ENCODE measurements at regions not wholly inside any gene's neighbourhood (a gene's known extent, or its start where the extent isn't known, plus 50 kb on each side); places are given as distances from the start of the nearest gene placed in this dataset.

DNA sequence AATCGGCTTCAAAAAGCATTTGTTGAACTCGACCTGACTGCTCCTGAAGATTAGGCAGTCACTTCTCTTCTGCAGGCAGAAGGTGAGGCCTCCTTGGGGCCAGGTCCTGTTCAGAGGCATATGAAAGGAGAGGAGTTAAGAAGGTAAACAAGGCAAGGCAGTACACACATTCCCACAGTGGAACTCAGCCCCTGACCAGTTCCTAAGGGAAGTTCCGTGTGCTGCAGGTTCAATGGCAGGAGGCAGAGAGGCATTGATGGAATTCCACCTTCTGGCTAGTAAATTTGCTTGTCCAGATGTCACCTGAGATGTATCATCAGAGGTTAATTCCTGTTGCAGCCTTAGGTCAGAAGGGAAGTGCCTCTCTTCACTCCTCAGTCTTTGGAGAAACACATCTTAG, 337.0 kb upstream of the MTNR1B start (continued):
- TF ChIP-seq, protein P1, sequence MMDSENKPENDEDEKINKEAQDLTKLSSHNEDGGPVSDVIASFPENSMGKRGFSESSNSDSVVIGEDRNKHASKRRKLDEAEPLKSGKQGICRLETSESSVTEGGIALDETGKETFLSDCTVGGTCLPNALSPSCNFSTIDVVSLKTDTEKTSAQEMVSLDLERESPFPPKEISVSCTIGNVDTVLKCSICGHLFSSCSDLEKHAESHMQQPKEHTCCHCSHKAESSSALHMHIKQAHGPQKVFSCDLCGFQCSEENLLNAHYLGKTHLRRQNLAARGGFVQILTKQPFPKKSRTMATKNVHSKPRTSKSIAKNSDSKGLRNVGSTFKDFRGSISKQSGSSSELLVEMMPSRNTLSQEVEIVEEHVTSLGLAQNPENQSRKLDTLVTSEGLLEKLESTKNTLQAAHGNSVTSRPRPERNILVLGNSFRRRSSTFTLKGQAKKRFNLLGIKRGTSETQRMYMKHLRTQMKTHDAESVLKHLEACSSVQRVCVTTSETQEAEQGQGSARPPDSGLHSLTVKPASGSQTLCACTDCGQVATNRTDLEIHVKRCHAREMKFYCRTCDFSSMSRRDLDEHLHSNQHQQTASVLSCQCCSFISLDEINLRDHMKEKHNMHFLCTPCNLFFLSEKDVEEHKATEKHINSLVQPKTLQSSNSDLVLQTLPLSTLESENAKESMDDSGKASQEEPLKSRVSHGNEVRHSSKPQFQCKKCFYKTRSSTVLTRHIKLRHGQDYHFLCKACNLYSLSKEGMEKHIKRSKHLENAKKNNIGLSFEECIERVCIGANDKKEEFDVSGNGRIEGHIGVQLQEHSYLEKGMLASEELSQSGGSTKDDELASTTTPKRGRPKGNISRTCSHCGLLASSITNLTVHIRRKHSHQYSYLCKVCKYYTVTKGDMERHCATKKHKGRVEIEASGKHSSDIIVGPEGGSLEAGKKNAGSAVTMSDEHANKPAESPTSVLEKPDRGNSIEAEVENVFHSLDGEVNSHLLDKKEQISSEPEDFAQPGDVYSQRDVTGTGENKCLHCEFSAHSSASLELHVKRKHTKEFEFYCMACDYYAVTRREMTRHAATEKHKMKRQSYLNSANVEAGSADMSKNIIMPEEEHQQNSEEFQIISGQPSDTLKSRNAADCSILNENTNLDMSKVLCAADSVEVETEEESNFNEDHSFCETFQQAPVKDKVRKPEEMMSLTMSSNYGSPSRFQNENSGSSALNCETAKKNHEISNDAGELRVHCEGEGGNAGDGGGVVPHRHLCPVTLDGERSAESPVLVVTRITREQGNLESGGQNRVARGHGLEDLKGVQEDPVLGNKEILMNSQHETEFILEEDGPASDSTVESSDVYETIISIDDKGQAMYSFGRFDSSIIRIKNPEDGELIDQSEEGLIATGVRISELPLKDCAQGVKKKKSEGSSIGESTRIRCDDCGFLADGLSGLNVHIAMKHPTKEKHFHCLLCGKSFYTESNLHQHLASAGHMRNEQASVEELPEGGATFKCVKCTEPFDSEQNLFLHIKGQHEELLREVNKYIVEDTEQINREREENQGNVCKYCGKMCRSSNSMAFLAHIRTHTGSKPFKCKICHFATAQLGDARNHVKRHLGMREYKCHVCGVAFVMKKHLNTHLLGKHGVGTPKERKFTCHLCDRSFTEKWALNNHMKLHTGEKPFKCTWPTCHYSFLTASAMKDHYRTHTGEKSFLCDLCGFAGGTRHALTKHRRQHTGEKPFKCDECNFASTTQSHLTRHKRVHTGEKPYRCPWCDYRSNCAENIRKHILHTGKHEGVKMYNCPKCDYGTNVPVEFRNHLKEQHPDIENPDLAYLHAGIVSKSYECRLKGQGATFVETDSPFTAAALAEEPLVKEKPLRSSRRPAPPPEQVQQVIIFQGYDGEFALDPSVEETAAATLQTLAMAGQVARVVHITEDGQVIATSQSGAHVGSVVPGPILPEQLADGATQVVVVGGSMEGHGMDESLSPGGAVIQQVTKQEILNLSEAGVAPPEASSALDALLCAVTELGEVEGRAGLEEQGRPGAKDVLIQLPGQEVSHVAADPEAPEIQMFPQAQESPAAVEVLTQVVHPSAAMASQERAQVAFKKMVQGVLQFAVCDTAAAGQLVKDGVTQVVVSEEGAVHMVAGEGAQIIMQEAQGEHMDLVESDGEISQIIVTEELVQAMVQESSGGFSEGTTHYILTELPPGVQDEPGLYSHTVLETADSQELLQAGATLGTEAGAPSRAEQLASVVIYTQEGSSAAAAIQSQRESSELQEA (IDR thresholded peaks at IDR 0.05; ENCODE audit: low read depth), result no peak
- TF ChIP-seq, protein P2, sequence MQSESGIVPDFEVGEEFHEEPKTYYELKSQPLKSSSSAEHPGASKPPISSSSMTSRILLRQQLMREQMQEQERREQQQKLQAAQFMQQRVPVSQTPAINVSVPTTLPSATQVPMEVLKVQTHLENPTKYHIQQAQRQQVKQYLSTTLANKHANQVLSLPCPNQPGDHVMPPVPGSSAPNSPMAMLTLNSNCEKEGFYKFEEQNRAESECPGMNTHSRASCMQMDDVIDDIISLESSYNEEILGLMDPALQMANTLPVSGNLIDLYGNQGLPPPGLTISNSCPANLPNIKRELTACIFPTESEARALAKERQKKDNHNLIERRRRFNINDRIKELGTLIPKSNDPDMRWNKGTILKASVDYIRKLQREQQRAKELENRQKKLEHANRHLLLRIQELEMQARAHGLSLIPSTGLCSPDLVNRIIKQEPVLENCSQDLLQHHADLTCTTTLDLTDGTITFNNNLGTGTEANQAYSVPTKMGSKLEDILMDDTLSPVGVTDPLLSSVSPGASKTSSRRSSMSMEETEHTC (IDR thresholded peaks at IDR 0.05), result no peak
- TF ChIP-seq, protein P3, sequence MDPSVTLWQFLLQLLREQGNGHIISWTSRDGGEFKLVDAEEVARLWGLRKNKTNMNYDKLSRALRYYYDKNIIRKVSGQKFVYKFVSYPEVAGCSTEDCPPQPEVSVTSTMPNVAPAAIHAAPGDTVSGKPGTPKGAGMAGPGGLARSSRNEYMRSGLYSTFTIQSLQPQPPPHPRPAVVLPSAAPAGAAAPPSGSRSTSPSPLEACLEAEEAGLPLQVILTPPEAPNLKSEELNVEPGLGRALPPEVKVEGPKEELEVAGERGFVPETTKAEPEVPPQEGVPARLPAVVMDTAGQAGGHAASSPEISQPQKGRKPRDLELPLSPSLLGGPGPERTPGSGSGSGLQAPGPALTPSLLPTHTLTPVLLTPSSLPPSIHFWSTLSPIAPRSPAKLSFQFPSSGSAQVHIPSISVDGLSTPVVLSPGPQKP (CRISPR knock-in tag; IDR thresholded peaks at IDR 0.05), result no peak
- TF ChIP-seq, protein P4, sequence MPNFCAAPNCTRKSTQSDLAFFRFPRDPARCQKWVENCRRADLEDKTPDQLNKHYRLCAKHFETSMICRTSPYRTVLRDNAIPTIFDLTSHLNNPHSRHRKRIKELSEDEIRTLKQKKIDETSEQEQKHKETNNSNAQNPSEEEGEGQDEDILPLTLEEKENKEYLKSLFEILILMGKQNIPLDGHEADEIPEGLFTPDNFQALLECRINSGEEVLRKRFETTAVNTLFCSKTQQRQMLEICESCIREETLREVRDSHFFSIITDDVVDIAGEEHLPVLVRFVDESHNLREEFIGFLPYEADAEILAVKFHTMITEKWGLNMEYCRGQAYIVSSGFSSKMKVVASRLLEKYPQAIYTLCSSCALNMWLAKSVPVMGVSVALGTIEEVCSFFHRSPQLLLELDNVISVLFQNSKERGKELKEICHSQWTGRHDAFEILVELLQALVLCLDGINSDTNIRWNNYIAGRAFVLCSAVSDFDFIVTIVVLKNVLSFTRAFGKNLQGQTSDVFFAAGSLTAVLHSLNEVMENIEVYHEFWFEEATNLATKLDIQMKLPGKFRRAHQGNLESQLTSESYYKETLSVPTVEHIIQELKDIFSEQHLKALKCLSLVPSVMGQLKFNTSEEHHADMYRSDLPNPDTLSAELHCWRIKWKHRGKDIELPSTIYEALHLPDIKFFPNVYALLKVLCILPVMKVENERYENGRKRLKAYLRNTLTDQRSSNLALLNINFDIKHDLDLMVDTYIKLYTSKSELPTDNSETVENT (CRISPR knock-in tag; IDR thresholded peaks at IDR 0.05), result no peak
- TF ChIP-seq KDM4B (IDR thresholded peaks at IDR 0.05; ENCODE audit: borderline replicate concordance in 2 of 2, low read depth in 1 of 2) (no peak), JUND (IDR thresholded peaks at IDR 0.05; ENCODE audit: borderline replicate concordance, low read depth, low read length) (no peak), JUND (tag; IDR thresholded peaks at IDR 0.05; ENCODE audit: borderline replicate concordance, low read depth, low read length) (no peak), ZNF668 (CRISPR knock-in tag; IDR thresholded peaks at IDR 0.05) (no peak), EP400 (IDR thresholded peaks at IDR 0.05) (no peak)
- TF ChIP-seq, protein P5, sequence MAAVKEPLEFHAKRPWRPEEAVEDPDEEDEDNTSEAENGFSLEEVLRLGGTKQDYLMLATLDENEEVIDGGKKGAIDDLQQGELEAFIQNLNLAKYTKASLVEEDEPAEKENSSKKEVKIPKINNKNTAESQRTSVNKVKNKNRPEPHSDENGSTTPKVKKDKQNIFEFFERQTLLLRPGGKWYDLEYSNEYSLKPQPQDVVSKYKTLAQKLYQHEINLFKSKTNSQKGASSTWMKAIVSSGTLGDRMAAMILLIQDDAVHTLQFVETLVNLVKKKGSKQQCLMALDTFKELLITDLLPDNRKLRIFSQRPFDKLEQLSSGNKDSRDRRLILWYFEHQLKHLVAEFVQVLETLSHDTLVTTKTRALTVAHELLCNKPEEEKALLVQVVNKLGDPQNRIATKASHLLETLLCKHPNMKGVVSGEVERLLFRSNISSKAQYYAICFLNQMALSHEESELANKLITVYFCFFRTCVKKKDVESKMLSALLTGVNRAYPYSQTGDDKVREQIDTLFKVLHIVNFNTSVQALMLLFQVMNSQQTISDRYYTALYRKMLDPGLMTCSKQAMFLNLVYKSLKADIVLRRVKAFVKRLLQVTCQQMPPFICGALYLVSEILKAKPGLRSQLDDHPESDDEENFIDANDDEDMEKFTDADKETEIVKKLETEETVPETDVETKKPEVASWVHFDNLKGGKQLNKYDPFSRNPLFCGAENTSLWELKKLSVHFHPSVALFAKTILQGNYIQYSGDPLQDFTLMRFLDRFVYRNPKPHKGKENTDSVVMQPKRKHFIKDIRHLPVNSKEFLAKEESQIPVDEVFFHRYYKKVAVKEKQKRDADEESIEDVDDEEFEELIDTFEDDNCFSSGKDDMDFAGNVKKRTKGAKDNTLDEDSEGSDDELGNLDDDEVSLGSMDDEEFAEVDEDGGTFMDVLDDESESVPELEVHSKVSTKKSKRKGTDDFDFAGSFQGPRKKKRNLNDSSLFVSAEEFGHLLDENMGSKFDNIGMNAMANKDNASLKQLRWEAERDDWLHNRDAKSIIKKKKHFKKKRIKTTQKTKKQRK (IDR thresholded peaks at IDR 0.05; ENCODE audit: borderline replicate concordance, low read depth, low read length), result no peak

Data from K562 (cell line).